B cell (primary cell): ENCODE measurements at regions not wholly inside any gene's neighbourhood (a gene's known extent, or its start where the extent isn't known, plus 50 kb on each side); places are given as distances from the start of the nearest gene placed in this dataset.

ENCODE experiments used
- ATAC-seq: fragments of 200-7000 bp; cut with Tn5 transposase; one replicate; pipeline ENCODE4 v1.10.0; 2021; ENCODE audit warnings: low read depth, mild to moderate bottlenecking, moderate number of reproducible peaks, moderate library complexity
- CTCF ChIA-PET: fragments of 350-600 bp; sonication (Branson Sonifier 250); formaldehyde crosslinking; loops from one replicate; lab custom pipeline; 2021; ENCODE audit warnings: antibody characterized with exemption, inconsistent platforms; lab: Charles Lee
- POLR2A ChIA-PET: fragments of 350-600 bp; sonication (Branson Sonifier 250); formaldehyde crosslinking; loops from one replicate; lab custom pipeline; 2021; ENCODE audit warnings: antibody characterized with exemption; lab: Charles Lee
- DNase-seq: peaks from one replicate; pipeline ENCODE4 v3.0.0; 2013
- H2AFZ ChIP-seq: 2 replicates; pipeline ENCODE4 v1.6.1; 2012; ENCODE audit warnings: mild to moderate bottlenecking, low read depth, low read length; ENCODE audit not compliant: insufficient read depth, poor library complexity, severe bottlenecking
- H3K27ac ChIP-seq, 2 donors: 1 replicate in 1 of 2; 2 replicates in 1 of 2; pipeline ENCODE4 v1.5.1; 2012 to 2013; ENCODE audit warnings: low read length in 2 of 2, mild to moderate bottlenecking in 2 of 2, moderate library complexity in 1 of 2
- H3K27me3 ChIP-seq, 4 experiments: fragments of 200-600 bp in 1 of 4; sonication (generic) in 1 of 4; replicated peaks in 1 of 4; 1 replicate in 2 of 4; 2 replicates in 2 of 4; pipeline versions ENCODE4 v1.6.1 to v1.7.0; 2013 to 2016; ENCODE audit warnings: low read length in 3 of 4, mild to moderate bottlenecking in 2 of 4, mixed read lengths in 1 of 4, moderate library complexity in 1 of 4; ENCODE audit not compliant: insufficient read depth in 4 of 4, control insufficient read depth in 3 of 4; ENCODE audit errors: control extremely low read depth in 1 of 4
- H3K36me3 ChIP-seq, 2 experiments: replicated peaks in 1 of 2; 1 replicate in 1 of 2; 2 replicates in 1 of 2; pipeline versions ENCODE4 v1.6.1 to v1.7.1; 2013; ENCODE audit warnings: low read length in 1 of 2; ENCODE audit not compliant: insufficient read depth in 2 of 2, control insufficient read depth in 1 of 2; ENCODE audit errors: control extremely low read depth in 1 of 2, extremely low read depth in 1 of 2
- H3K4me1 ChIP-seq, 2 donors: fragments of 200-600 bp in 1 of 2; sonication (generic) in 1 of 2; 1 replicate in 1 of 2; 2 replicates in 1 of 2; pipeline versions ENCODE4 v1.5.1 to v1.6.1; 2013 to 2017; ENCODE audit warnings: low read length in 2 of 2; ENCODE audit not compliant: control insufficient read depth in 2 of 2, insufficient read depth in 2 of 2
- H3K4me2 ChIP-seq: replicated peaks from 2 replicates; pipeline ENCODE3; 2012; ENCODE audit warnings: mild to moderate bottlenecking, low read depth, low read length; ENCODE audit not compliant: poor library complexity, severe bottlenecking
- H3K4me3 ChIP-seq, 5 experiments: fragments of 200-600 bp in 1 of 5; sonication (generic) in 1 of 5; 1 replicate in 3 of 5; 2 replicates in 2 of 5; pipeline versions ENCODE4 v1.5.1 to v1.7.0; 2011 to 2016; ENCODE audit warnings: low read length in 4 of 5, mild to moderate bottlenecking in 4 of 5, low read depth in 2 of 5, control low read depth in 1 of 5, moderate library complexity in 1 of 5; ENCODE audit not compliant: insufficient read depth in 1 of 5; ENCODE audit errors: control extremely low read depth in 1 of 5, extremely low read depth in 1 of 5
- H3K79me2 ChIP-seq: fragments of 200-600 bp; sonication (generic); one replicate; pipeline ENCODE4 v1.6.0; 2016; ENCODE audit warnings: low read length; ENCODE audit not compliant: control insufficient read depth, insufficient read depth
- H3K9ac ChIP-seq: fragments of 200-600 bp; sonication (generic); 2 replicates; pipeline ENCODE4 v1.6.1; 2017; ENCODE audit warnings: mild to moderate bottlenecking, low read length, moderate library complexity
- H3K9me3 ChIP-seq, 3 donors: one replicate each; pipeline versions ENCODE4 v1.6.1 to v1.7.1; 2013; ENCODE audit warnings: low read length in 2 of 3; ENCODE audit not compliant: control insufficient read depth in 2 of 3, insufficient read depth in 1 of 3; ENCODE audit errors: control extremely low read depth in 1 of 3
- H4K20me1 ChIP-seq: 2 replicates; pipeline ENCODE4 v1.6.0; 2012; ENCODE audit warnings: mild to moderate bottlenecking, low read length; ENCODE audit not compliant: insufficient read depth, control insufficient read depth, poor library complexity, severe bottlenecking
- H3K27ac Mint-ChIP-seq: one replicate; pipeline ENCODE4 v1.8.0; 2021; ENCODE audit warnings: mixed read lengths
- H3K27me3 Mint-ChIP-seq: one replicate; pipeline ENCODE4 v1.8.0; 2021; ENCODE audit warnings: mixed read lengths
- H3K4me1 Mint-ChIP-seq: one replicate; pipeline ENCODE4 v1.8.0; 2021; ENCODE audit warnings: mixed read lengths
- H3K4me3 Mint-ChIP-seq: one replicate; pipeline ENCODE4 v1.8.0; 2021; ENCODE audit warnings: mixed read lengths
- H3K9me3 Mint-ChIP-seq: one replicate; pipeline ENCODE4 v1.8.0; 2022; ENCODE audit warnings: mixed read lengths; ENCODE audit not compliant: insufficient read depth
- CTCF ChIP-seq: fragments of 200-600 bp; IDR thresholded peaks from one replicate; pipeline ENCODE4 v1.8.0; 2022; ENCODE audit warnings: antibody characterized with exemption, mild to moderate bottlenecking
- EZH2 ChIP-seq: IDR thresholded peaks from 2 replicates; pipeline ENCODE4 v1.6.1; 2012; ENCODE audit warnings: borderline replicate concordance, low read depth, mild to moderate bottlenecking, moderate library complexity, low read length; ENCODE audit not compliant: insufficient read depth, poor library complexity, severe bottlenecking
- intact Hi-C: fragments of 100-400 bp; cut with micrococcal nuclease; formaldehyde crosslinking; loops from one replicate; pipeline ENCODE4 v1.10.0; 2022

- Histone ChIP-seq H3K79me2 (no peaks in the 10 kb centered on the region), H3K9ac (no peak overlapping the region), H3K4me2 (no peak overlapping the region), H4K20me1 (no peaks in the 10 kb centered on the region), H3K4me1 (no peaks in the 10 kb centered on the region), H3K9me3 (peaks cover 0 to 2% (median 0%) of the 10 kb centered on the region in 3 donors), H3K27ac (no peak overlapping the region), H3K36me3 (no peaks in the 10 kb centered on the region), H3K4me3 (no peak overlapping the region), H2AFZ (no peak overlapping the region), H3K27me3 (no peaks in the 10 kb centered on the region)
- ATAC-seq (no peak), DNase-seq (no peak)
- Mint-ChIP-seq H3K27me3 (no peaks in the 10 kb centered on the region), H3K4me1 (no peaks in the 10 kb centered on the region), H3K27ac (no peak overlapping the region), H3K9me3 (no peaks in the 10 kb centered on the region), H3K4me3 (no peak overlapping the region)
- ChIA-PET CTCF (no interaction called here), POLR2A (no interaction called here)
- intact Hi-C loops: no loop called here
- TF ChIP-seq CTCF (no peak), EZH2 (no peak)
Measured at GRCh38 chr9:103361906-103362305, 366.8 kb downstream of the CYLC2 start.

- Histone ChIP-seq H3K4me3 (no peak overlapping the region), H4K20me1 (no peaks in the 10 kb centered on the region), H3K9me3 (peaks cover 0 to 2% (median 0%) of the 10 kb centered on the region in 3 donors), H3K9ac (no peak overlapping the region), H2AFZ (no peak overlapping the region), H3K36me3 (no peaks in the 10 kb centered on the region), H3K4me1 (no peaks in the 10 kb centered on the region), H3K4me2 (no peak overlapping the region), H3K79me2 (no peaks in the 10 kb centered on the region), H3K27me3 (no peaks in the 10 kb centered on the region), H3K27ac (no peak overlapping the region)
- ATAC-seq (no peak), DNase-seq (no peak)
- H3K4me3 Mint-ChIP-seq: no peak overlapping the region
- intact Hi-C loops: no loop called here
- H3K27ac Mint-ChIP-seq: no peak overlapping the region
- TF ChIP-seq CTCF: no peak
- TF ChIP-seq EZH2: no peak
- ChIA-PET CTCF (no interaction called here), POLR2A (no interaction called here)
- no peaks in the 10 kb centered on the region for H3K27me3 Mint-ChIP-seq
- no peaks in the 10 kb centered on the region for H3K9me3 Mint-ChIP-seq
- no peaks in the 10 kb centered on the region for H3K4me1 Mint-ChIP-seq
Measured at GRCh38 chr9:103362986-103363385, 367.9 kb downstream of the CYLC2 start.
